RWPE1 (cell line): ENCODE measurements at regions not wholly inside any gene's neighbourhood (a gene's known extent, or its start where the extent isn't known, plus 50 kb on each side); places are given as distances from the start of the nearest gene placed in this dataset.

ENCODE experiments used
- CTCF ChIA-PET: fragments of 350-600 bp; sonication (Branson Sonifier 250); formaldehyde crosslinking; extraction: SDS; loops from one replicate; lab custom pipeline; 2021; lab: Yijun Ruan, JAX
- POLR2A ChIA-PET: fragments of 400-600 bp; formaldehyde crosslinking; extraction: SDS; loops from one replicate; lab custom pipeline; 2020; ENCODE audit warnings: antibody characterized with exemption; ENCODE audit not compliant: low non-redundant PET; lab: Yijun Ruan, JAX
- DNase-seq: peaks from one replicate; pipeline ENCODE4 v3.0.0; 2012; ENCODE audit warnings: low spot score
- H3K27ac ChIP-seq: fragments of 450-650 bp; 2 replicates; pipeline ENCODE4 v1.5.1; 2017
- CTCF ChIP-seq: fragments of 450-650 bp; conservative IDR thresholded peaks from 2 replicates; pipeline ENCODE4 v1.5.1; 2017; ENCODE audit warnings: low read depth, mild to moderate bottlenecking

- DNase-seq, result no peak
- CTCF ChIA-PET, result interaction anchor here (0.6 kb wide), 1 partner anchor 782 kb away, joined by 4 read pairs; no protein-coding TSS in a partner anchor
- POLR2A ChIA-PET, result no interaction called here
- no peak for TF ChIP-seq CTCF
- H3K27ac ChIP-seq, result no peak overlapping the region
These were observed 144.5 kb upstream of the RALGAPA2 start for GRCh38 chr20:20856956-20857355.

- POLR2A ChIA-PET, result no interaction called here
- CTCF ChIA-PET, result no interaction called here
These were observed 143.9 kb upstream of the RALGAPA2 start for GRCh38 chr20:20856306-20856705.

GRCh38 chr20:20851385-20851784, 138.9 kb upstream of the RALGAPA2 start:
- no peak overlapping the region for H3K27ac ChIP-seq
- CTCF ChIA-PET, result interaction anchor here (1.5 kb wide), 1 partner anchor 9 kb away, joined by 8 read pairs; no protein-coding TSS in a partner anchor
- POLR2A ChIA-PET, result no interaction called here
- TF ChIP-seq CTCF, result no peak
- DNase-seq, result no peak

More at GRCh38 chr20:20856306-20856705, 143.9 kb upstream of the RALGAPA2 start:
- DNase-seq, result no peak
- H3K27ac ChIP-seq, result no peak overlapping the region
- no peak for TF ChIP-seq CTCF

GRCh38 chr20:20850407-20850806, 138.0 kb upstream of the RALGAPA2 start:
- POLR2A ChIA-PET, result no interaction called here

GRCh38 chr20:20849161-20849560, 136.7 kb upstream of the RALGAPA2 start:
- DNase-seq, result no peak
- TF ChIP-seq CTCF, result no peak
- POLR2A ChIA-PET, result no interaction called here
- CTCF ChIA-PET, result no interaction called here
- H3K27ac ChIP-seq, result no peak overlapping the region

More at GRCh38 chr20:20850407-20850806, 138.0 kb upstream of the RALGAPA2 start:
- no peak for DNase-seq
- CTCF ChIA-PET, result interaction anchor here (0.6 to 1.5 kb wide), 2 partner anchors 10 to 300 kb away, joined by 3 to 8 read pairs; no protein-coding TSS in a partner anchor
- no peak overlapping the region for H3K27ac ChIP-seq
- no peak for TF ChIP-seq CTCF

- DNase-seq, result no peak
- no peak for TF ChIP-seq CTCF
These were observed 135.4 kb upstream of the RALGAPA2 start for GRCh38 chr20:20847814-20848213.

More at GRCh38 chr20:20847814-20848213, 135.4 kb upstream of the RALGAPA2 start:
- POLR2A ChIA-PET, result interaction anchor here (0.5 kb wide), 1 partner anchor 130 kb away, joined by 7 read pairs; no protein-coding TSS in a partner anchor
- CTCF ChIA-PET, result interaction anchor here (0.7 kb wide), 1 partner anchor 286 kb away, joined by 3 read pairs; no protein-coding TSS in a partner anchor
- no peak overlapping the region for H3K27ac ChIP-seq
